ENCODE measurements at regions not wholly inside any gene's neighbourhood (a gene's known extent, or its start where the extent isn't known, plus 50 kb on each side); places are given as distances from the start of the nearest gene placed in this dataset.
A peak's percentile ranks its signal among the peaks of the same experiment; 100 is the strongest.

GRCh38 chr15:58309963-58310928 lies 121.5 kb upstream of the LIPC start (continued):
- TF ChIP-seq HMGXB3 (CRISPR knock-in tag; IDR thresholded peaks at IDR 0.05; ENCODE audit: borderline replicate concordance): no peak
- no peak for TF ChIP-seq U2AF1 (optimal IDR thresholded peaks at IDR 0.05; ENCODE audit: low read depth, low read length)
- 0 out of 2 replicates have a peak, but pooled peaks have one; percentile 23 for TF ChIP-seq HNF1B (CRISPR knock-in tag; IDR thresholded peaks at IDR 0.05)
- 0 out of 2 replicates have a peak, but pooled peaks have one; percentile 30 for TF ChIP-seq ZMYM4 (CRISPR knock-in tag; IDR thresholded peaks at IDR 0.05)
- no peak for TF ChIP-seq ZKSCAN5 (CRISPR knock-in tag; IDR thresholded peaks at IDR 0.05)
- TF ChIP-seq NCOA5 (CRISPR knock-in tag; IDR thresholded peaks at IDR 0.05): no peak
